ENCODE measurements at regions not wholly inside any gene's neighbourhood (a gene's known extent, or its start where the extent isn't known, plus 50 kb on each side); places are given as distances from the start of the nearest gene placed in this dataset.

DNA sequence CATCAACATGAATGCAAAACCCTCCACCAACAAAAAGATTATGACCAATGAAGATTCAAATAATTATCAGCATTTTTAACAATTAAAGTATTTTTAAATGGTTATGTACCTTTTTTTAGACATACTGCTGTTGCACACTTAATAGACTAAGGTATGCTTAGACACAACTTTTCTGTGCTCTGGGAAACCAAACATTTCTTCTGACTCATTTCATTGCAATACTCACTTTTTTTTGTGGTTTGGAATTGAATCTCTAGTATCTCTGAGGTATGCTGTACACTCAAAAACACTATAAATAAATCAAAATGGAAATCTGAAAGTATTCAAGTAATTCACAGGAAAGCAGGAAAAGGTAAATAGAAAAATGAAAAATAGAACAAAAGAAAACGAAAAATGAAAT, 247.9 kb upstream of the POU3F3 start:
- H3K27me3 ChIP-seq (ENCODE audit: insufficient read depth, poor library complexity, severe bottlenecking) = no peaks in the 10 kb centered on the region
- TF ChIP-seq, protein P1, sequence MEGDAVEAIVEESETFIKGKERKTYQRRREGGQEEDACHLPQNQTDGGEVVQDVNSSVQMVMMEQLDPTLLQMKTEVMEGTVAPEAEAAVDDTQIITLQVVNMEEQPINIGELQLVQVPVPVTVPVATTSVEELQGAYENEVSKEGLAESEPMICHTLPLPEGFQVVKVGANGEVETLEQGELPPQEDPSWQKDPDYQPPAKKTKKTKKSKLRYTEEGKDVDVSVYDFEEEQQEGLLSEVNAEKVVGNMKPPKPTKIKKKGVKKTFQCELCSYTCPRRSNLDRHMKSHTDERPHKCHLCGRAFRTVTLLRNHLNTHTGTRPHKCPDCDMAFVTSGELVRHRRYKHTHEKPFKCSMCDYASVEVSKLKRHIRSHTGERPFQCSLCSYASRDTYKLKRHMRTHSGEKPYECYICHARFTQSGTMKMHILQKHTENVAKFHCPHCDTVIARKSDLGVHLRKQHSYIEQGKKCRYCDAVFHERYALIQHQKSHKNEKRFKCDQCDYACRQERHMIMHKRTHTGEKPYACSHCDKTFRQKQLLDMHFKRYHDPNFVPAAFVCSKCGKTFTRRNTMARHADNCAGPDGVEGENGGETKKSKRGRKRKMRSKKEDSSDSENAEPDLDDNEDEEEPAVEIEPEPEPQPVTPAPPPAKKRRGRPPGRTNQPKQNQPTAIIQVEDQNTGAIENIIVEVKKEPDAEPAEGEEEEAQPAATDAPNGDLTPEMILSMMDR (IDR thresholded peaks at IDR 0.05; ENCODE audit: insufficient read depth, low read length) = no peak
- TF ChIP-seq, protein P2, sequence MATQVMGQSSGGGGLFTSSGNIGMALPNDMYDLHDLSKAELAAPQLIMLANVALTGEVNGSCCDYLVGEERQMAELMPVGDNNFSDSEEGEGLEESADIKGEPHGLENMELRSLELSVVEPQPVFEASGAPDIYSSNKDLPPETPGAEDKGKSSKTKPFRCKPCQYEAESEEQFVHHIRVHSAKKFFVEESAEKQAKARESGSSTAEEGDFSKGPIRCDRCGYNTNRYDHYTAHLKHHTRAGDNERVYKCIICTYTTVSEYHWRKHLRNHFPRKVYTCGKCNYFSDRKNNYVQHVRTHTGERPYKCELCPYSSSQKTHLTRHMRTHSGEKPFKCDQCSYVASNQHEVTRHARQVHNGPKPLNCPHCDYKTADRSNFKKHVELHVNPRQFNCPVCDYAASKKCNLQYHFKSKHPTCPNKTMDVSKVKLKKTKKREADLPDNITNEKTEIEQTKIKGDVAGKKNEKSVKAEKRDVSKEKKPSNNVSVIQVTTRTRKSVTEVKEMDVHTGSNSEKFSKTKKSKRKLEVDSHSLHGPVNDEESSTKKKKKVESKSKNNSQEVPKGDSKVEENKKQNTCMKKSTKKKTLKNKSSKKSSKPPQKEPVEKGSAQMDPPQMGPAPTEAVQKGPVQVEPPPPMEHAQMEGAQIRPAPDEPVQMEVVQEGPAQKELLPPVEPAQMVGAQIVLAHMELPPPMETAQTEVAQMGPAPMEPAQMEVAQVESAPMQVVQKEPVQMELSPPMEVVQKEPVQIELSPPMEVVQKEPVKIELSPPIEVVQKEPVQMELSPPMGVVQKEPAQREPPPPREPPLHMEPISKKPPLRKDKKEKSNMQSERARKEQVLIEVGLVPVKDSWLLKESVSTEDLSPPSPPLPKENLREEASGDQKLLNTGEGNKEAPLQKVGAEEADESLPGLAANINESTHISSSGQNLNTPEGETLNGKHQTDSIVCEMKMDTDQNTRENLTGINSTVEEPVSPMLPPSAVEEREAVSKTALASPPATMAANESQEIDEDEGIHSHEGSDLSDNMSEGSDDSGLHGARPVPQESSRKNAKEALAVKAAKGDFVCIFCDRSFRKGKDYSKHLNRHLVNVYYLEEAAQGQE (IDR thresholded peaks at IDR 0.05; ENCODE audit: insufficient replicate concordance, low read depth) = no peak
- TF ChIP-seq POLR2AphosphoS5 (IDR thresholded peaks at IDR 0.05; ENCODE audit: low read depth) (no peak), SPI1 (IDR thresholded peaks at IDR 0.05; ENCODE audit: borderline replicate concordance, low read depth) (no peak), GABPA (IDR thresholded peaks at IDR 0.05; ENCODE audit: low read depth) (no peak)

DNA sequence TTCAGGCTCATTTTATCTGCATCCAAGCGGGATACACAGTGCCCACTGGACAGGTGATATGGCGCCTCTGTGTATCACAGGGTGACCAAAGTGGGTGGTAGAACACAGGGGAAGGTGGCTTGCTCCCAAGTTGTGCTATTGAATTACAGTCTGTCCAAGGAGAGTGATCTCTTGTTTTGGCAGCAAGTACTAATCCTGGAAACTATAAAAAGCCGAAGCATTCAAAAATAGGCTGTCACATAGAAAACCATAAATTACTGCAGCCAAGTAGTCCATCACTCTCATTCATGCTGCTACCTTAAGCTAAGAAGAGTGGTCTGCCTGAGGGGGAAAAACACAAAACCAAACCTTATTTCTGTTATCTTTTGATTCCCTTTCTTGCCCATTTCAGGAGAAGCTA, 237.1 kb upstream of the POU3F3 start:
- Histone ChIP-seq H3K27ac (replicated peaks) (no peak overlapping the region), H3K27me3 (ENCODE audit: insufficient read depth, poor library complexity, severe bottlenecking) (no peaks in the 10 kb centered on the region), H3K4me3 (replicated peaks; ENCODE audit: insufficient read depth, low read length) (no peak overlapping the region)
- no peak for DNase-seq (ENCODE audit: low read depth in 1 of 2, low spot score in 1 of 2)
- no peak for TF ChIP-seq POLR2AphosphoS5 (IDR thresholded peaks at IDR 0.05; ENCODE audit: low read depth)
- TF ChIP-seq, protein P2 (IDR thresholded peaks at IDR 0.05; ENCODE audit: insufficient replicate concordance, low read depth) = no peak
- no peak for TF ChIP-seq SPI1 (IDR thresholded peaks at IDR 0.05; ENCODE audit: borderline replicate concordance, low read depth)
- TF ChIP-seq GABPA (IDR thresholded peaks at IDR 0.05; ENCODE audit: low read depth) = no peak
- TF ChIP-seq, protein P1 (IDR thresholded peaks at IDR 0.05; ENCODE audit: insufficient read depth, low read length) = no peak

More for the DNA sequence above, 247.9 kb upstream of the POU3F3 start:
- H3K27ac ChIP-seq (replicated peaks) = no peak overlapping the region
- DNase-seq (ENCODE audit: low read depth in 1 of 2, low spot score in 1 of 2) = no peak
- H3K4me3 ChIP-seq (replicated peaks; ENCODE audit: insufficient read depth, low read length) = no peak overlapping the region

DNA sequence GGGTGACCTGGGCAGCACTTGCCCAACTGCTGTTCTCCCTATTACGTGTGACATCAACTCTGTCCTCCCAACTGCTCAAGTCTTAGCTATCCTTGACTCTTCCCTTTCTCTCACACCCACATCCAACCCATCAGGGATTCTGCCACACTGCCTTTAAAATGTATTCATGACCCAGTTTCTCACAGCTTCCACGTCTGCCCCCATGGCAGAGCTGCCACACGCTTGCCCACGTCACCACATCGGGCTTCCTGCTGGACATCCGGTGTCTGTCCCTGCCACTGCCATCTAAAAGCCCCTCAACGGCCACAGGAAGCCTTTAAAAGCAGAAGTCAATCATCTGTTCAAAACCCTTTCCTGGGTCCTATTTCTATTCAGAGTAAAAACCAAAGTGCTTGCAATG, 233.1 kb upstream of the POU3F3 start:
- Histone ChIP-seq H3K27me3 (ENCODE audit: insufficient read depth, poor library complexity, severe bottlenecking) (no peaks in the 10 kb centered on the region), H3K27ac (replicated peaks) (no peak overlapping the region), H3K4me3 (replicated peaks; ENCODE audit: insufficient read depth, low read length) (no peak overlapping the region)
- TF ChIP-seq, protein P2 (IDR thresholded peaks at IDR 0.05; ENCODE audit: insufficient replicate concordance, low read depth) = no peak
- TF ChIP-seq SPI1 (IDR thresholded peaks at IDR 0.05; ENCODE audit: borderline replicate concordance, low read depth) = peak; percentile 37; the same call in 1 of the 2 replicates
- peak in 1 of 2 experiments; percentile 2 for DNase-seq (ENCODE audit: low read depth in 1 of 2, low spot score in 1 of 2)

Data from HL-60 (cell line).